DND-41 (cell line): ENCODE measurements at regions not wholly inside any gene's neighbourhood (a gene's known extent, or its start where the extent isn't known, plus 50 kb on each side); places are given as distances from the start of the nearest gene placed in this dataset.

Source experiments
- CTCF ChIP-seq: IDR thresholded peaks from 2 replicates; pipeline ENCODE4 v1.5.1; 2012; ENCODE audit warnings: borderline replicate concordance, low read length, moderate library complexity, mild to moderate bottlenecking; ENCODE audit not compliant: poor library complexity, severe bottlenecking; ENCODE audit errors: extremely low read depth
- EZH2 ChIP-seq: IDR thresholded peaks from 3 replicates; pipeline ENCODE4 v1.6.1; 2012; ENCODE audit warnings: borderline replicate concordance, low read depth, mild to moderate bottlenecking, moderate library complexity, low read length, inconsistent platforms; ENCODE audit not compliant: severe bottlenecking

DNA sequence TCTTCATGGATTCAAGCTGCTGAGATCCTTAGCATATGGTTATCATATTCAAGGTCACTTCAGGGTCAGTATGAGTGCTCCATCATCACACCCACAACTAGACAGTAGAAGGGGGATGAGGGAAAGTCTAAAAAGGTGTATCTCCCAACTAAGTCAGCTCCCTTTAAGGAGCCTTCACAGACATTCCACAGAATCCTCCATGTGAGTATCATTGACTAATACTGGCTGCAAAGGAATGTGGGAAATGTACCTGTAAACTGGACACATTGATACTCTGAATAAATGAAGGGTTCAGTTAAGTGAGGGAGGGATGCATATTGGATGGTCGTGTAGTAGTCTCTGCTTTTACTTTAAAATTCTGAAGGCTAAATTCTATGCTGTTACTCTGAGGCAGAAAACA, 330.7 kb downstream of the LRRC70 start:
- TF ChIP-seq CTCF (no peak), EZH2 (no peak)
